GM21447 (cell line): ENCODE measurements at regions not wholly inside any gene's neighbourhood (a gene's known extent, or its start where the extent isn't known, plus 50 kb on each side); places are given as distances from the start of the nearest gene placed in this dataset.
A peak's percentile ranks its signal among the peaks of the same experiment; 100 is the strongest.

Experiments used
- ATAC-seq: cut with Tn5 transposase; IDR thresholded peaks from one replicate; pipeline ENCODE4 v1.9.1; 2021; ENCODE audit not compliant: unreplicated experiment

- ATAC-seq = no peak
Measured at GRCh38 chr20:4095639-4096038, 53.0 kb upstream of the SMOX start.

DNA sequence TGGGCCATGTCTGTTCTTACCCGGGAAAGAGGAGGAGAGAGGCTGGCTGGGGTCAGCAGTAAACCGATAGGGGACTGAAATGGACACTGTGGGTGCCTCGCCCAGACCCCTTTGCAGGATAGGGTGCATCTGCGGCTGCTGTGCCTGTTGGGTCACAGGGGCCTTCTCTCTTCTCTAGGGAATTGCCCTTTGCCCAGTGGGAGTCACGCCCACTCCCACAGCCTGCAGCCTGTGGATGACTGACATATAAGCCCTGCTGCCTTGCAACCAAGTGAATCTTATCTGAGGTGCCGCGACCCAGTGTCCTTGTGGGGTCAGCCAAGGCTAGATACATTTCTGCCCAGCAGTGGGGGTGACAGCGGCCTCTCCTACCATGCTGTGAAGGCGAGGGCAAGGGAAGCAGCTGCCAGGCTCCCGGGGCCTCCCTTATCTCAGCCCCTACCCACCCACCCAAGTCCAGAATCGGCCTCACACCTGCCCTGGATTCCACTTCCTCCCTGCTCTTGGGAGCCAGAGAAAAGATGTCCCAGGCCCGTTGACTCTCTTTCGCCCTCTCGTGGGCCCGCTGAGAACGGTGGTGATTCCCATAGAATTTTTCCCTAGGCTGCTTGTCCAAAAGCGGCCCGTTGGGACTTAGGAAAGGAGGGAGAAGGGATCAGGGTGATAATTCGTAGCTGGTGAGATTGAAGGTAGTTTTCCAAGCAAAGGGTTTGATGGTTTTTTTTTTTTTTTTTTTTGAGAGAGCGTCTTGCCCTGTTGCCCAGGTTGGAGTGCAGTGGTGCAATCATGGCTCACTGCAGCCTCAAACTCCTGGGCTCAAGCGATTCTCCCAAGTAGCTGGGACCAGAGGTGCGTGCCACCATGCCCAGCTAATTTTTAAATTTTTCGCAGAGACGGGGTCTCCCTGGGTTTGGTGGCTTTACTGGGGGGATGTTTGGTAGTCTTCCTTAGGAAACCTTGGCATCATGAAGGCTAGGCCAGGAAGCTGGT is 56.8 kb upstream of the SMOX start:
- ATAC-seq = no peak

- no peak for ATAC-seq
Measured at GRCh38 chr20:4090756-4091489, 57.7 kb upstream of the SMOX start.

GRCh38 chr20:4089756-4090487 is 58.7 kb upstream of the SMOX start:
- ATAC-seq = no peak

GRCh38 chr20:4088766-4089165 is 59.9 kb upstream of the SMOX start:
- ATAC-seq = no peak

DNA sequence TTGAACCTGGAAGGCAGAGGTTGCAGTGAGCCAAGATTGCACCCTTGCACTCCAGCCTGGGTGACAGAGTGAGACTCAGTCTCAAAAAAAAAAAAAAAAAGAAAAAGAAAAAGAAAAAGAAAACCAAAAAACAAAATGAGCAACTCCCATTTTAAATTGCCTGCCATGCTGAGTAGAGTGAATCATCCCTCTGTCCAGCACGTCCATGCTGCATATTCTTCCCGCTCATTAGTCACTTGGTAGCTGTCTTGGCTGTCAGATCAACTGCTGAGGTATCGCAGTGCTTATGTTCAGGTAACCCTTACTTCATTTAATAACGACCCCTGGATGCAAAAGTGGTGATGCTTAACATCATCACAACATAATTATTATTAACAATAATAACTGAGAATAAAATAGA is 60.7 kb upstream of the SMOX start:
- no peak for ATAC-seq

GRCh38 chr20:4086771-4087687 is 61.6 kb upstream of the SMOX start:
- no peak for ATAC-seq

GRCh38 chr20:4084721-4085120 is 63.9 kb upstream of the SMOX start:
- no peak for ATAC-seq

- no peak for ATAC-seq
Measured at GRCh38 chr20:4084096-4084495, 64.5 kb upstream of the SMOX start.

- ATAC-seq = no peak
Measured at GRCh38 chr20:4083098-4083865, 65.3 kb upstream of the SMOX start.

GRCh38 chr20:4082406-4083097 is 66.1 kb upstream of the SMOX start:
- ATAC-seq = peak; percentile 62

- ATAC-seq = no peak
Measured at GRCh38 chr20:4081421-4081820, 66.1 kb upstream of the RNF24 start.

- ATAC-seq = no peak
Measured at GRCh38 chr20:4076671-4077070, 61.3 kb upstream of the RNF24 start.

DNA sequence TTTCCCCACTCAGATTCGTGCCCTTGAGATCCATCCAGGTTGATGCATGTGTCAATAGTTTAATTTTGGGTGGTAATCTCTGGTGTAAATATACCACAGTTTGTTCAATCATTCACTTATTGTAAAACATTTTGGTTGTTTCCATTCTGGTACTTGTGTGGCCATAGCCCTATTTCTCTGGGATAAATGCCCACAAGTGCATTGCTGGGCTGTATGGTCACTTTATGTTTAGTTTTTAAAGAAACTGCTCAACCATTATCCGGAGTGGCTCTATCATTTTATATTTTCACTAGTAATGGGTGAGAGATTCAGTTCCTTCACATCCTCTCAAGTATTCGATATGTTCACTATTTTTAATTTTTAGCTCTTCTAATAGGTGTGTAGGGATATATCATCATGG is 60.7 kb upstream of the RNF24 start:
- ATAC-seq = no peak

DNA sequence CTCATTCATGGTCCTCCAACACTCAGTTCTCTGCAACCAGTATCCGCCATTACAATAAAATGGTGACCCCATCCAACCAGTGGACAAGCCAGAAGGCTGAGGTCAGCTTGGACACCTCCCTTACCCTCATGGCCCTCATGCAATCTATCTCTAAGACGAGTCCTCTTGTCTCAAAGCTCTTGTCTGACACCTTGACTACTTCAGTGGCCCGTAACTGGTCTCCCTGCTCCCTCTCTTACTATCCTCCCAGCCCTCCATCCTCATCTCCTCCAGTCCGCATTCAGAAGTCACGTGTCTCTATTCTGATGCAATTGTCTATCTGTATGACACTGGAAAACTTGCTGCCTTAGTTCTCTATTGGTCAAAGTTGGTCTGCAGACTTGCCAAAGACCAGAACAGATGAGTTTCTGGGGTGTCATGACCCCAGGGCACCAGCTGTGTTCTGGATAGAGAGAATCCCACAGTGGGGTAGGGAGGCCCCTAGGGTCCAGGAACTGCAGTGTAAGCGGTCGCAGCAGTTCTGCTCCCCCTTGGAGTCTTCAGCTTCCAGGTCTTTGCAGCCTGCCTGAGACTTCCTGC is 59.6 kb upstream of the RNF24 start:
- ATAC-seq = no peak

GRCh38 chr20:4073852-4074741 is 58.7 kb upstream of the RNF24 start:
- no peak for ATAC-seq

DNA sequence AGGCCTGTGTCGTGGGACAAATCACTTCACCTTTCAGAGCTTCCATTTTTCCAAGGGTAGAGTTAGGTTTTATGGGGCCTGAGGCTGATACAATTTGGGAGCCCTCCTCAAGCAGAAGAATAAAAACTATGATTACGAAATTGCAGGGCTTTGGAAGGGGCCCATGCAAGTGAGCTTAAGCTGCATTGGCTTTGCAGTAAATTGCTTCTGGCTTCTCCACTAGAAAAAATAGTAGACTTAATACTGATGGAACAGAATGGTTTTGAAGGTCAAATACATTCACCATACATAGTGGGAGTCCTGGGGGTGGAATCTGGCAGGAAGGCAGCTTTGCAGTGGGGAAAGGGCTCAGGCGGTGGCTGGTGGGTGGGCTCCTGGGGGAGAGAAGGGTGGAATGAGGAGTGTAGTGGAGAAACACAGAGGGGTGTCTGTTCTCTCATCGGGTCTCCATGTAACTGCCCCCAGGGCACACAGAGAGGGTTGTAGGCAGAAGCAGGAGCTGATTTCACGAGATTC is 55.9 kb upstream of the RNF24 start:
- ATAC-seq = no peak
